ENCODE measurements at regions not wholly inside any gene's neighbourhood (a gene's known extent, or its start where the extent isn't known, plus 50 kb on each side); places are given as distances from the start of the nearest gene placed in this dataset.
"Not testable (repeated sequence)": the region's sequence is repeated elsewhere in the genome, so short reads cannot be mapped to it uniquely, and the experiment has no call there.

DNA sequence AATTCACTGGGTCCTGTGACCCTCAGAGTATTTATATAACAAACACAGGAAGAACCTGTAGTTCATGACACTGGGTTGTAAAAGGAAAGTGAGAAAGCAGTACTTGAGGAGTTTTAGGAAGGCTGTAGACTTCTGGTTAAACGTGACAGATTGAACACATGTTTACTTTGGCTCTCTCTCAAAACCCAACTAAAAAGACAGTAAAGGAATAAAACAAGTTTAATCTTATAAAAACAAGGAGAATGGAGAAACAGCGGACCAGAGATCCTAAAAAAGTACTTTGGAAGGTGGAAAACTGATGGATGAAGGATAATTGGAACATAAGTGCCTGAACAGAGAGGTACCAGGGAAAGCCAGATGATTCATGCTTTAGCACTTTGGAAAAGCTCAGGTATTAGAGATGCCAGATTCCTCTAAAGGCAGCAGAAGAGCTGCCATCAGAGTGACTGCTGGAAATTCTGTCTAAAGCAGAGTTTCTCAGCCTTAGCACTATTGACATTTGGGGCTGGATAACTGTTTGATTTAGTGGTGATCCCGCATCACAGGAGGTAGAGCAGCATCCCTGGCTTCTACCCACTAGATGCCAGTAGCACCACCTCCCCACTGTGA, 182.9 kb upstream of the RORA start:
- no peak for DNase-seq

DNA sequence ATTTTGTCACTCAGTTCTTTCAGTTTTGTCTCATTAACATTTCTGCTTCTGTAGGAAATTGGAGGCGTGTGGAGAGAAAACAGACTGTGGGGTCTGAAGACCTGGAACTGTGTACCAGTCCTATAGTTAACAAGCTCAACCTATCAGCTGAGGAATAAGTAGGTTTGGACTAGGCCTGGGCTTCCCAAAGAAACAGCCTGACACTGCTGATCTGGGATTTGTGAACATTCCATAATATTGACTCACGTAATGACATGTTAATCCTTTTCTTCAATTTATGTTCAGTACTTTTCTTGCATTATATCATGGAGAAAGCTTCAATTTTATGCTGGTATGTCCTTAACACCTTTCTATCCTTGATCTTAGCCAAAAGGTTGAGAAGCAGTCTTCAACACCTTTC, 181.6 kb upstream of the RORA start:
- no peak for DNase-seq

DNA sequence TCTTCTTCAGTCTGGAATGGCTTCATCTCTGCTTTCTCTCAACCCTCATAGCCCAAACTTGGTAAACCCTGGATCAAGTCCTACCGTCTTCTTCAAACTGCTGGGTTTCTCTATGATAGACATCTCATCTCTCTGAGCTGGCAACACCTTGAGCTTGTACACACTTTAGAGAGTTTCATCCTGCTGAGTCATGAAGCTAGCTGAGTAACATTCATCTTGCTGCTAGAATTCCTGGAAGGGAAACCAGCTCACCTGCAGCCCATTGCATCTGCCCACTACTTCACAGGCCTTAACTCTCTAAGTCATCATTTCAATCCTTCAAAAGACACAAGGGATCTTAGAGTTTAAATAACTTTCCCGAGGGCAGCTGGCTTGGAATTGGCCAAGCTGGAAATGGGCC, 175.5 kb upstream of the RORA start:
- DNase-seq = no peak

DNA sequence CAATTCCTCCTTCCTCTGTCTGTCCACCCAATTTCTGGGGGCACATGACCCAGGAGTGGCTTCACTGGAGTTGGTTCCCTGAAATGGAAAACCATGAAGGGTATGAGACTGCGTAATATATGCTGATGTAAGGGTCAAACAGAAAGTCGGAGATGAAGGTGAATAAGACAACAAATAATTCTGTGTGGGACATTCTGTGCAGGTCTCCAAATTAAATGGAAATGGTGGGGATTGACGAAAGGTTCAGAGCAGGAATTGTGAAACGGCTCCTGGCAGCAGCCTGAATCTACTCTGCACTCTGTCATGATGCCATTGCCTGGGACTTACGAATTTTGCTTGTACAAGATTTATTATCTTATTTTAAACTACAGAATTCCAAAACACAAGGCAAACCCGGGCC, 174.8 kb upstream of the RORA start:
- DNase-seq = no peak

DNA sequence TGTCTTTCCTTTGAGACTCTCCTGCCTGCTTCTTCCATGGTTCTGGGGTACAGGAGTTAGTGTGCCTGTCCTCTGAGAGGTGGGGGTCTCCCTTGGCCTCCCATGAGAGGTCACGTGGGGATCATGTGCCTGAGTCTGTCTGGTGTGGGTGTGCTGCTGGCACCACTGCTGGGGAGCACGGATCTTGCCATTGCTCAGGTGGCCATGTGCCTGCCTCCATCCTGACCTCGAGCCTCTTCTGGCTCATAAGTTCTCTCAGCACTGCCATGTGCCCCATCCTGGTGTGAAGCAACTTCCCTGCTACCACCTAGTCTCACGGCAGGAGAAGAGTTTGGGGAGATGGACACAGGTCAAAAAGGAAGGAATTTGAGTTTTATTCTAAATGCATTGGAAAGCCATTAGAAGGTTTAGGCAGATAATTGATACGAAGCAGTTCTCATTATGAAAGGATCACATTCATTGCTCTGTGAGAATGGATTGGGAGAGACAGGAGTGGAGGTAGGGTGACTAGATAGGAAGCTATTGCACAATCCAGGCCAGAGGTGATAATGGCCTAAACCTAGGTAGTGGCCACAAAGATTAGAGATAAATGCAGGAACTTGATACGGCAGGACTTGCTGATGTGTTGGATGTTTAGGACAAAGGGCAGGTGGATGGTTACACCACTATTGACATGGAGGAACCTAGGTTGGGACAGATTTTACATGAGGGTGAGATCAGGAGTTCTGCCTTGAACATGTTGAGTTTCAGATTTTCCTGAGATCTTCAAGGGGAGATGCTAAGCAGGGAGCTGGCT, 173.0 kb upstream of the RORA start:
- DNase-seq = no peak

DNA sequence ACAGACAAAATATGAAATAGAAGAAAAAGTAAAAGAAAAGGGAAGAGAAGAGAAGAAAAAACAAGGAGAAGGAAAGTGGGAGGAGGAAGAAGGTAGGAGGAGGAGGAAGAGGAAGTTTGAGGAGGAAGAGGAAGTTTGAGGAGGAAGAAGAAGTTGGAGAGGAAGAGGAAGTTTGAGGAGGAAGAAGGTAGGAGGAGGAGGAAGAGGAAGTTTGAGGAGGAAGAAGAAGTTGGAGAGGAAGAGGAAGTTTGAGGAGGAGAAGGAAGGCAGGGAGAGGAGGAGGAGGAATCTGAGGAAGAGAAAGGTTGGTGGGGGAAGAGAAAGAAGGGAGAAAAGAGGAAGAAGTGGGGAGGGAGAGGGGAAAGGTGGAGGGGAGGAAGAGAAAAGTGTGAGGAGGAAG, 169.2 kb upstream of the RORA start:
- no peak for DNase-seq

DNA sequence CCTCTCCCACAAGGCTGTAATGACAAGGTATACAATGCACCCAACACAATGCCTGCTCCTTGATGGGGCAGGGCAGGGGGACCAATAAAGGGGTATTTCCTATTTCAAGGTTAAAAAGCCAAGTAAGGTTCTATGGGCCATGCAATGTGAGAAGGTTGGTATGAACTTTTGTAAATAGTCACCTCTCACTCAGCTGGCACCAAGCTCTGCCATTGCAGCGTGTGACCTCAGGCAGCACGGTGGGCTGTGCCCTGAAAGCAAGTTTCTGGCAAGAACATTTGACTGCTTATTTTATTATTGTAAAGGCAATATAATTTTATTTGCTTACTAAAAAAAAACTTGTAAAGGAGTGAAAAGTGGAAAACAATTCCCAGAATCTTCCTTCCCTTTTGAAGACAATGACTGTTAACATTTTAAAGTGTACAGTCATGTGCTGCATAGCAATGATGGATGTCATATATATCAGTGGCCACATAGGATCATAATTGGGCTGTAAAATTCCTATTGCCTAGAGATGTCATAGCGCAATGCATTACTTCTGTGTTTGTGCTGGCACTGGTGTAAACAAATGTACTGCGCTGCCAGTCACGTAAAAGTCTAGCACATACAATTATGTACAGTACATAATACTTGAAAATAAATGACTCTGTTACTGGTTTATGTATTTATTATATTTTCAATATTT, 167.3 kb upstream of the RORA start:
- peak in 1 of 51 donors; percentile 1 for DNase-seq

DNA sequence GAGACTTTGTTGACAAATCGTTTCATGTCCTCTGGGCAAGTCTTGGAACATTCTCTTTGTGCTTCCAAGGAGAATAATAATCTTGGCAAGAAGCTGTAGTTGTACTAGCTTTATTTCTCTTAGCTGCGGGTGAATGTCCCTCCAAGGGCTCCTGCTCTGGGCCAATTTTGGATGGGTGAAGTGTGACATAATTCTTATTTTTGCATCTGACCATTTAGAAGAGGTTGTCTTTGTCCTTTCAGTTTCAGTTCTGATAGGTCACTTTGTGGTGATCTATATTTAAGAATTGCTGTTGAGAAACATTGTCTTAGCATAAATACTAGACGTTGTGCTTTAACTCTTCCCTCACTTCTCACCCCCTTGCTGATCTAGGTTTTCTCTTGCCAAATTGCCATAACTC, 164.8 kb upstream of the RORA start:
- DNase-seq = peak in 2 of 51 donors; percentile 0 to 1

DNA sequence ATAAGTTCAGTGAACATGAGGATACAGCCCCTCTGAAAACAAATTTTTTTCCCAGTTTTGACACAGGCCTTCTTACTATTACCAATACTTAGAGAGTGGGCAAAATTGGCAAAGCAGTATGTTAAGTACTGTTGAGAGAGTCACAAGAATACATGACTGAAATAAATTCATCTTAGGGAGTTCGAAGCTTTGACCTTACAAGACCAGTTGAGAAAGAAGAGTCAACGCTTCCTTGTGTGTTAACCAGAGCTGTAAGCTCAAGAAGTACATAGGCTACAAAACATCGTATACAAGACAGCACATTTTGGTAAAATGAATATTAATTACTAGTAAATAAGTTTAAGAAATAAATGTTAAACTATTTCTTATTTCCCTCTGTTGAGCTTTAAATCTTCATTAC, 164.4 kb upstream of the RORA start:
- DNase-seq = no peak

DNA sequence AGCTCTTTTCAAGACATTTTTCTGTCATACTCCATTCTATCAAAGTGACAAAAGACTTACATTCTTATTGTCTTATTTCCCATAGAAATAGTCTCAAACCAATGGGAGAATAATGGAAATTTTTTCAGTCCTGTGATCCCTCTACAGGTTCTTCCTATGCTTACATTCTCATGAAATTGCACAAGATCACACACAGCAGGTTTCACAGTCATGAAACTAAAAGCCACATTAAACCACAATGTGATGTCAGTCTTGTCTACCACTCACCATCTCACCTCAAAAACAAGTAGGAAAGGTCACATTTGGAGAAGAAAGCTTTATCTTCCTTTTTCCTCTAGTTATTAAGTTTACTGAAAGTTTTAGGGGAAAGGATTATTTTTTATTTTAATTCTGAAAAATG, 161.0 kb upstream of the RORA start:
- DNase-seq = no peak

DNA sequence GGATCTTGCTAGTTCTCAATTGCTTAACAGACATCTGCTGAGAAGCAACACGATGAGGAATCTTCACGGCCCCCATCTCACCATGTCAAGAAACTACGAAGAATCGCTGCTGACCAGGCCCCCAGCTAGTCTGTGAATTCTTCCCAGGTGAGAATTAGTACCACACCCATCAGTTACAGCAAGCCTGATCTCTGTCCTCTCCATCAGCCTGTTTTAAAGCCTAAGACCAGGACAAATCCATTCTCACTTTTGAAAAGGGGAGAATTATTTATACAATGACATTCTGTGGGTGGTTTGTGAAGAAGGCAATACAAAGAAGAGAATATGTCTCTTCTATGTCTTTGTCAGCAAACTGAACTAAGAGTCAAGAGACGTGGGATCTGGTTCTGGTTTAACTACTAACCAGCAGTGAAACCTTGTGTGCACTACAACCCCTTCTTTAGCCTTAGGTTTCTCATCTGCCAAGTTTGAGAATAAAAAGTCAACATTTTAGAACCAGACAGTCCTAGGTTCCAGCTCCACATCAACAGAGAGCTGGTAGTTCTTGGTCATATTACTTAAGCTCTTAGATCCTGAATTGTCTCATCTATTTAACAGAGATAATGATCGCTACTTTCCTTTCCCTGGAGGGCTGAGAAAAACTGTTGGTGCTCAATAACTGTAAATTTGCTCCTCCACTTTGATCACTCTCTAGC, 160.4 kb upstream of the RORA start:
- DNase-seq = no peak

DNA sequence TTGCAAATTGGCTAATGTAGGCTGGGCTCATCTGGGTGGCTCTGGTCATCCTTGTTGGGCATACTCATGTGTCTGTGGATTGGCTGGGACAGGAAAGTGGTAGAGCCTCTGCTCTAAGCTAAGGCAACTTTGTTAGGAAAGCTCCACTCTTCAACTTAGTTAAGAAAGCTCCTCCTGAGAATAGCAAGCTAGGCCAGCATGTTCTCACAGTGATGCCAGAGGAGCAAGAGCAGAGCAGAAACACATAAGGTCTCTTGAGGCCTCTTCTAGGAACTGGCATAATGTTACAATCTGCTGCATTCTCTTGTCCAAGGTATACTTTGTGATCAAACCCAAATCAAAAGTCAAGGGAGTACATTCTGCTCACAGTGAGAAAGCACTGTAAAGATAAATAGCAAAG, 158.6 kb upstream of the RORA start:
- DNase-seq = no peak

DNA sequence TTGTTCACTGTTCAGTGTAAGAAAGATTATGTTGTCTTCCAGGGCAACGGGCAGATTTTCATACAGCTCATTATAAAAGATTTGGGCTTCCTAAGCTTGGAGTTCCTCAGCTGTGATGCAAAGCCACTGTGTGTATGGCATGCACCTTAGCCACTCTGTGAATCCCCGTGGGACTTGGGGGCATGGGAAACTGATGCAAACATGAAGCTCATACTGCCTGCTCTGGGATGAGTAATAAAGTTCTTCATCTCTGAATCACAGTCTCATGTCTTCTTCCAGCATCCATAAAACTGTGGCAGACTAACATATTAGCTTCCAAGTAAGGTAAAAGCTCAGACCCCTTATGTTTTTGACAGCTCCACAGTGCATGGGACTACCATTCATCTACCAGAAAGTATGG, 154.3 kb upstream of the RORA start:
- no peak for DNase-seq

DNA sequence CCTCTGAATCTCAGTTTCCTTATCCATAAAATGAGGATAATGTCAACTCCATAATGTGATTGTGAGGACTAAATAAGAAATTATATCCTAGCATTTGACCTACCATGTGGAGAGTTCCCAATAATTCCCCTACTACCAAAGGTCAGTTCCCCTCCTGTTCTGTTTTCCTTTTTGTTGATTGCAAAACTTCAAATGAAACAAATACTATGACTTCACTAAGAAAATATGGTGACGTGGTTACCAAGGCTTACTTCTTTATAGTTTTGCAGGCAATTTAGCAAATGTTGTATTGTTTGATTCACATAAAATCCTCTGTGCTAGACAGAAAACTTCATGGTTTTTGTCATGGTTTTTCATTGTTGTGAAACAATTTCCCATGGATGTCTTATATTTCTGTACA, 153.8 kb upstream of the RORA start:
- no peak for DNase-seq

DNA sequence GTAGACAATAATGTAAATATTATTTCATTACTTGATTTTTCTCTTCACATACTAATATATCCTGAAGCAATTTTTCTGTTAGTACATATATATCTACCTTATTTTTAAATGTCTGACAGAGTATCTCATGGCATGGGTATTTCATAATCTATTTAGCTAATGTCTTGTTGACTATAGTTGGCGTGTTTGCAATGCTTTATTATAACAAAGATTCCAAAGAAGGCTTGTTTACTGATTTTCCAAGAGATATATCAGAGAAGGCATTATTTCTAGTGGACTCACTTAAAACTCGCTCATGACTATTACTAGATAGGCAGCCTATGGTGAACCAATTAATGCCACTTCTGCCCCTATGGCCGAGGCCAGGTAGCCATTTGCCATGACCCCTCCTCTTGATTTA, 152.4 kb upstream of the RORA start:
- no peak for DNase-seq

DNA sequence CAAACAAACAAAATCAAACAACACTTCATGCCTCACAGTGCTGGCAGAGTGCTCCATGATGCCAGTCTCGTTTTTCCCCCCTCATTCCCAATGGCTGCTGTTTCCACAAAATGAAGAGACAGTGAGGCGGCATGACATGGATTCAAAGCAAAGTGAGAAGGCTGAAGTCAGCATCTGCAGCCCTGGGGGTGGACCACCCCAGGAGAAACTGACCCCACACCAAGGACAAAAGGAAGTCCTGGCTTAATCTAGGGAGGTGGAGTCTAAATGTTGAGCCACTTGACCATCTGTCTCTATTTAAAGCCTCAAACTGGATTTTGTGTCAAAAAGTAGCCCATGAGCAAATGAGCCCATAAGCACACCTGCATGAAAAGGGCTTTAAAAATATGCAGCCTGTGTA, 151.2 kb upstream of the RORA start:
- DNase-seq = no peak

DNA sequence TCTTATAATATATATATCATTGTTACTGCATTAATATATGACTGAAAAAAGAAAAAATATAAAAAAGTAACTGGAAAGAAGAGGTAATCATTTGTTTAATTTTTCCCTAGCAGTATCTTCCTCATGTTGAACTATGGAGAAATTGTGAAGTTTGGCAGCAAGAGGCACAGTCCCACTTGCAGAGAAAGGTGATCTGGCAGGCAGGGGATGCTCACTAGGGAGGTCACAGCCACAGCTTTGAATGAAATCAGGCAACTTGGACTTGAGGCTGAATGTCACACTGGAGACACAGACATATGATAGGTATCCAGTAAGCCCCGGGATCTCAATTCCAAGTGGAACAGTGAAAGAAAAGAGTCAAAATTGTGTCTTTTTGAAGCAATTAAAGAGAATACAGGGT, 149.9 kb upstream of the RORA start:
- DNase-seq = no peak

DNA sequence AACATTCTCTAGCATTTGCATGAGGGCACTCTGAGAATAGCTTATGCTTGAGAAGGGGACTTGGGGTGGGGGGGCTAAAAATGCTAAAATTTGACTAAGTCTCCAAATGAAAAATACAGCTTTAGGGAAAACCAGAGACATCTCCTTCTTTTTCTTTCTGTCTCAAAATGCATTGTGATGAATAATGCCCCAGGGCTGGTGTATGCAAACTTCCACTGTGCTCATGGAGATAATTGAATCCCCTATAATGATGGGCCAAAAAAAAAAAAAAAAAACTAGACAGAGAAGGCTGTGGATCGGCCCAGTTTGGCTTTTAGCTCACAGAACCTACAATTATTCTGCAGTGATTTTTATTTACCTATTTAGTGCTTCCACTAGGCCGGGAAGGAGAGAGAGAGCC, 147.9 kb upstream of the RORA start:
- no peak for DNase-seq

DNA sequence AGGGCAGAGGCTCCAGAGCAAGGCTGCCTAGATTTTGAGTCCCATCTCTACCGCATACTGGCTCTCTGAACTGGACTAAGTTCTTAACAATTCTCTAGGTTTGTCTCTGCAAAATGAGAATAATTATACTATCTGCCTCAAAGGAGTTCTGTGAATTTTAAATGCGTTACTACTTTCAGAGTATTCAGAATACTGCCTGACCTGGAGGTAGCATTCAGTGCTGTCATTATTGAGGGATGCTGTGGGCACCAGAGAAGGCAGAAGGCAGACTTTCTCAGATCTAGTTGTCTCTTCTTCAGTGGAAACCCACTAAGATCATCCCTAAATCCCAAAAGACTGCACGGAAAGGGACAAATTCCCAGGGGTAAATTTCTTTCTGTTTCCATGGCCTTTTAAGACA, 147.4 kb upstream of the RORA start:
- no peak for DNase-seq

DNA sequence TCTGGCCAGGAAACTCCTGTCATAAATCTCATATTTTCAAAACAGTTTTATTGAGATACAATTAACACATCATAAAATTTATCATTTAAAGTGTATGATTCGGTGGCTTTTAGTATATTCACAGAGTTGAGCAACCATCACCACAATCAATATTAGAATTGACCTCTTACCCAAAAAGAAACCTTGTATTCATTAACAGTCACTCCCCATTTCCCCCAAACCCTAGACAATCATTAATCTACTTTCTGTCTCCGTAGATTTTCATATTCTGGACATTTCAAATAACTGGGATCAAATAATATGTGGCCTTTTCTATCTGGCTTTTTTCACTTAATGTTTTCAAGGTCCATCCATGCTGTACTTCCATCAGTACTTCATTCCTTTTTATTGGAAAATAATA, 145.7 kb upstream of the RORA start:
- no peak for DNase-seq

DNA sequence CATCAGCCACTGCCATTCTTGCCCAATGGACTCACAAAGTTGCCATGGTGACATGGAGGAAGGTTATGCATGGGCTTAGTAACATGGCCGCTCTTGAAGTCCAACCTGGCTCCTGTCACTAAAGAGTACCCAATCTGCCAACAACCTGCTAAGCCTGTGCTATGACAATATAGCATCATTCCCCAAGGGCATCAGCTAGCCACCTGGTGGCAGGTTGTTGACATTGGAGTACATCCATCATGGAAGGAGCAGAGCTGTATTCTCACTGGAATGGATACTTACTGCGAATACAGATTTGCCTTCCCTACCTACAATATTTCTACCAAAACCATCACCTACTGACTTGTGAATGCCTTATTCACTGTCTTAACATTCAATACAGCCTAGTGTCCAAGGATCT, 138.9 kb upstream of the RORA start:
- no peak for DNase-seq

DNA sequence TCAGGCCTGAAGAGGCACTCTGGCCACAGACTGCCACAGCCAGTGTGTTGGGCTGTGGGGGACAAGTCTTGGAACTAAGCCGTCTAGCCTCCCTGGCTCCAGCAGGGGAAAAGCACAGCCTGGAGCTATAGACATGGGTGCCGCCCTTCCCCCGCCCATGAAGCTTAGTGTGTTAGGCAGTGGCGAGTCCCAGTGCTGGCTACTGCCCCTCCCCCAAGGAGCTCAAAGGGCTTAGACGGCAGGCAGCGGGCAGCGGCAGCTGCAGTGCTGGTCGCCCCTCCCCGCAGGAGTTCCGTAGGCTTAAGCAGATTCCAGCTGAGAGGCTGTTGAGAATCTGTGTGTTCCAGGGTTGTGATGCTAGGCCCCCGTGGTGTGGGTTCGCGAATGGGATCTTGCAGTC, 135.8 kb upstream of the RORA start:
- DNase-seq = no peak

DNA sequence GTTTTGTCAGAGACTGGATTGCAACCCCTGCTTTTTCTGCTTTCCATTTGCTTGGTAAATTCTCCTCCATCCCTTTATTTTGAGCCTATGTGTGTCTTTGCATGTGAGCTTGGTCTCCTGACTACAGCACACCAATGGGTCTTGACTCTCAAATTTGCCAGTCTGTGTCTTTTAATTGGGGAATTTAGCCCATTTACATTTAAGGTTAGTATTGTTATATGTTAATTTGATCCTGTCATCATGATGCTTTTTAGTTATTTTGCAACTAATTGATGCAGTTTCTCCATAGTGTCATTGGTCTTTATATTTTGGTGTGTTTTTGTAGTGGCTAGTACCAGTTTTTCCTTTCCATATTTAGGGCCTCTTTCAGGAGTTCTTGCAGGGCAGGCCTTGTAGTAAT, 133.8 kb upstream of the RORA start:
- not testable (repeated sequence) for DNase-seq
